Hindlimb muscle (tissue), 1 donor: ENCODE measurements at regions not wholly inside any gene's neighbourhood (a gene's known extent, or its start where the extent isn't known, plus 50 kb on each side); places are given as distances from the start of the nearest gene placed in this dataset.

Experiments used
- DNase-seq: peaks from one replicate; pipeline ENCODE4 v3.0.0-alpha.2; 2013

GRCh38 chr3:76352051-76352450 lies 566.7 kb upstream of the ZNF717 start:
- DNase-seq, result no peak

- DNase-seq, result no peak
Observed at GRCh38 chr3:76352511-76353284, 567.3 kb upstream of the ZNF717 start.

- no peak for DNase-seq
Observed at GRCh38 chr3:76353683-76354082, 568.3 kb upstream of the ZNF717 start.

GRCh38 chr3:76361010-76361409 lies 575.7 kb upstream of the ZNF717 start:
- DNase-seq, result no peak

- no peak for DNase-seq
Observed at GRCh38 chr3:76362643-76363042, 577.3 kb upstream of the ZNF717 start.

- DNase-seq, result no peak
Observed at GRCh38 chr3:76365275-76365674, 579.9 kb upstream of the ZNF717 start.

GRCh38 chr3:76367281-76367680 lies 581.9 kb upstream of the ZNF717 start:
- no peak for DNase-seq

- DNase-seq, result no peak
Observed at GRCh38 chr3:76369170-76369569, 583.8 kb upstream of the ZNF717 start.

GRCh38 chr3:76370749-76371520 lies 585.6 kb upstream of the ZNF717 start:
- DNase-seq, result no peak

GRCh38 chr3:76372497-76372896 lies 587.1 kb upstream of the ZNF717 start:
- no peak for DNase-seq

- no peak for DNase-seq
Observed at GRCh38 chr3:76377074-76377473, 591.7 kb upstream of the ZNF717 start.

- no peak for DNase-seq
Observed at GRCh38 chr3:76378789-76379188, 593.4 kb upstream of the ZNF717 start.

GRCh38 chr3:76383781-76384180 lies 598.4 kb upstream of the ZNF717 start:
- DNase-seq, result no peak

- no peak for DNase-seq
Observed at GRCh38 chr3:76387000-76387399, 601.7 kb upstream of the ZNF717 start.

GRCh38 chr3:76400141-76400540 lies 614.8 kb upstream of the ZNF717 start:
- DNase-seq, result no peak

GRCh38 chr3:76402926-76403325 lies 617.6 kb upstream of the ZNF717 start:
- no peak for DNase-seq

- no peak for DNase-seq
Observed at GRCh38 chr3:76403556-76403955, 618.2 kb upstream of the ZNF717 start.

GRCh38 chr3:76405196-76405595 lies 619.8 kb upstream of the ZNF717 start:
- no peak for DNase-seq

GRCh38 chr3:76410762-76411281 lies 625.5 kb upstream of the ZNF717 start:
- DNase-seq, result no peak

- DNase-seq, result no peak
Observed at GRCh38 chr3:76415384-76415783, 624.5 kb upstream of the ROBO2 start.

- no peak for DNase-seq
Observed at GRCh38 chr3:76429581-76430177, 610.2 kb upstream of the ROBO2 start.

GRCh38 chr3:76432396-76432795 lies 607.5 kb upstream of the ROBO2 start:
- DNase-seq, result no peak

GRCh38 chr3:76436894-76437293 lies 603.0 kb upstream of the ROBO2 start:
- no peak for DNase-seq
